Activated CD8-positive, alpha-beta memory T cell treated with anti-CD3 and anti-CD28 coated beads, Interleukin-2, amount 50 U/mL, for 1 hour (primary cell): ENCODE measurements at regions not wholly inside any gene's neighbourhood (a gene's known extent, or its start where the extent isn't known, plus 50 kb on each side); places are given as distances from the start of the nearest gene placed in this dataset.
"Not testable (repeated sequence)": the region's sequence is repeated elsewhere in the genome, so short reads cannot be mapped to it uniquely, and the experiment has no call there.

ENCODE experiments used
- DNase-seq: peaks from one replicate; pipeline ENCODE4 v3.0.0-alpha.2; 2020; ENCODE audit errors: extremely low read depth

- no peak for DNase-seq
Measured at GRCh38 chrX:131826572-131826971, 196.5 kb upstream of the STK26 start.

GRCh38 chrX:131827935-131828334 is 195.2 kb upstream of the STK26 start:
- no peak for DNase-seq

- no peak for DNase-seq
Measured at GRCh38 chrX:131828482-131828881, 194.6 kb upstream of the STK26 start.

- no peak for DNase-seq
Measured at GRCh38 chrX:131830400-131831184, 192.5 kb upstream of the STK26 start.

- DNase-seq = no peak
Measured at GRCh38 chrX:131831185-131831520, 191.9 kb upstream of the STK26 start.

GRCh38 chrX:131836161-131836560 is 186.9 kb upstream of the STK26 start:
- no peak for DNase-seq

- no peak for DNase-seq
Measured at GRCh38 chrX:131837325-131837724, 185.8 kb upstream of the STK26 start.

- DNase-seq = no peak
Measured at GRCh38 chrX:131840799-131841495, 182.2 kb upstream of the STK26 start.

- no peak for DNase-seq
Measured at GRCh38 chrX:131841496-131842437, 181.3 kb upstream of the STK26 start.

- no peak for DNase-seq
Measured at GRCh38 chrX:131843987-131844386, 179.1 kb upstream of the STK26 start.

GRCh38 chrX:131845201-131845600 is 177.9 kb upstream of the STK26 start:
- no peak for DNase-seq

GRCh38 chrX:131845771-131846170 is 177.3 kb upstream of the STK26 start:
- no peak for DNase-seq

GRCh38 chrX:131850964-131851363 is 172.1 kb upstream of the STK26 start:
- DNase-seq = not testable (repeated sequence)

- DNase-seq = no peak
Measured at GRCh38 chrX:131853440-131853839, 169.7 kb upstream of the STK26 start.

GRCh38 chrX:131854581-131854980 is 168.5 kb upstream of the STK26 start:
- DNase-seq = no peak

GRCh38 chrX:131861088-131861787 is 161.9 kb upstream of the STK26 start:
- no peak for DNase-seq

GRCh38 chrX:131862321-131862720 is 160.8 kb upstream of the STK26 start:
- DNase-seq = no peak

GRCh38 chrX:131869182-131869581 is 153.9 kb upstream of the STK26 start:
- DNase-seq = no peak

GRCh38 chrX:131874300-131874699 is 148.8 kb upstream of the STK26 start:
- no peak for DNase-seq

GRCh38 chrX:131875827-131876226 is 147.3 kb upstream of the STK26 start:
- not testable (repeated sequence) for DNase-seq

- no peak for DNase-seq
Measured at GRCh38 chrX:131881194-131881593, 141.9 kb upstream of the STK26 start.

GRCh38 chrX:131885042-131885441 is 138.1 kb upstream of the STK26 start:
- not testable (repeated sequence) for DNase-seq
